Chondrocyte (in vitro differentiated cells): ENCODE measurements at regions not wholly inside any gene's neighbourhood (a gene's known extent, or its start where the extent isn't known, plus 50 kb on each side); places are given as distances from the start of the nearest gene placed in this dataset.

ENCODE experiments used
- DNase-seq: peaks from one replicate; pipeline ENCODE4 v3.0.0; 2021; ENCODE audit warnings: mixed read lengths, low spot score
- H3K27ac Mint-ChIP-seq: one replicate; pipeline ENCODE4 v1.8.0; 2021; ENCODE audit warnings: mild to moderate bottlenecking, moderate library complexity, mixed read lengths; ENCODE audit not compliant: unreplicated experiment
- H3K27me3 Mint-ChIP-seq: 2 replicates; pipeline ENCODE4 v1.8.0; 2021; ENCODE audit warnings: low read depth, mixed read lengths
- H3K36me3 Mint-ChIP-seq: 2 replicates; pipeline ENCODE4 v1.8.0; 2021; ENCODE audit warnings: low read depth, mixed read lengths
- H3K4me1 Mint-ChIP-seq: 2 replicates; pipeline ENCODE4 v1.8.0; 2021; ENCODE audit warnings: low read depth, mild to moderate bottlenecking, mixed read lengths
- H3K4me3 Mint-ChIP-seq: one replicate; pipeline ENCODE4 v1.8.0; 2021; ENCODE audit warnings: mild to moderate bottlenecking, moderate library complexity, mixed read lengths; ENCODE audit not compliant: unreplicated experiment
- H3K9me3 Mint-ChIP-seq: 2 replicates; pipeline ENCODE4 v1.8.0; 2021; ENCODE audit warnings: low read depth, mixed read lengths
- TF ChIP-seq, protein P1 (sequence below): fragments of 200-600 bp; sonication (generic); IDR thresholded peaks from 2 replicates; pipeline ENCODE4 v1.5.0; 2021; ENCODE audit warnings: antibody characterized with exemption, mild to moderate bottlenecking, moderate library complexity

DNA sequence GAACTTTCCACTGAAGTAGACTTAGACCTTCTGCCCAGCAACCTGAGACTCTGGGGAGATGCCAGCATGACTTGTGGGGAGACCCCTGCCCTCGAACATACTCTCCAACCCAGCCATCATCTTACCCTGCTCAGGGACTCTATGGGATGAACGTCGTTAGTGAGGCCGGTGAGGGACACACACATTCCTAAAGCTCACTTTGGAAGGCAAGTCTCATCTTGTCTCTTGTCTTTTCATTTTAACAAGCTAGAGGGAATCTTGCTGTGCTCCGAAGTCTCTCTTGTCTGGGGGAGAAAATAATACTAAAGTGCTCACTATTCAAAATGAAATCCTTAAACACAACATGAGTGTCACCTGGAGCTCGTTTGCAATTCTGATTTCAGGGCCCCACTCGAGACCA lies 239.5 kb upstream of the HES1 start:
- Mint-ChIP-seq H3K27ac (no peak overlapping the region), H3K27me3 (peaks cover 55% of the 10 kb centered on the region), H3K9me3 (peaks cover 3% of the 10 kb centered on the region), H3K4me3 (no peak overlapping the region), H3K4me1 (peaks cover 8% of the 10 kb centered on the region), H3K36me3 (peaks cover 3% of the 10 kb centered on the region)
- TF ChIP-seq, protein P1, sequence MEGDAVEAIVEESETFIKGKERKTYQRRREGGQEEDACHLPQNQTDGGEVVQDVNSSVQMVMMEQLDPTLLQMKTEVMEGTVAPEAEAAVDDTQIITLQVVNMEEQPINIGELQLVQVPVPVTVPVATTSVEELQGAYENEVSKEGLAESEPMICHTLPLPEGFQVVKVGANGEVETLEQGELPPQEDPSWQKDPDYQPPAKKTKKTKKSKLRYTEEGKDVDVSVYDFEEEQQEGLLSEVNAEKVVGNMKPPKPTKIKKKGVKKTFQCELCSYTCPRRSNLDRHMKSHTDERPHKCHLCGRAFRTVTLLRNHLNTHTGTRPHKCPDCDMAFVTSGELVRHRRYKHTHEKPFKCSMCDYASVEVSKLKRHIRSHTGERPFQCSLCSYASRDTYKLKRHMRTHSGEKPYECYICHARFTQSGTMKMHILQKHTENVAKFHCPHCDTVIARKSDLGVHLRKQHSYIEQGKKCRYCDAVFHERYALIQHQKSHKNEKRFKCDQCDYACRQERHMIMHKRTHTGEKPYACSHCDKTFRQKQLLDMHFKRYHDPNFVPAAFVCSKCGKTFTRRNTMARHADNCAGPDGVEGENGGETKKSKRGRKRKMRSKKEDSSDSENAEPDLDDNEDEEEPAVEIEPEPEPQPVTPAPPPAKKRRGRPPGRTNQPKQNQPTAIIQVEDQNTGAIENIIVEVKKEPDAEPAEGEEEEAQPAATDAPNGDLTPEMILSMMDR: no peak
- no peak for DNase-seq

DNA sequence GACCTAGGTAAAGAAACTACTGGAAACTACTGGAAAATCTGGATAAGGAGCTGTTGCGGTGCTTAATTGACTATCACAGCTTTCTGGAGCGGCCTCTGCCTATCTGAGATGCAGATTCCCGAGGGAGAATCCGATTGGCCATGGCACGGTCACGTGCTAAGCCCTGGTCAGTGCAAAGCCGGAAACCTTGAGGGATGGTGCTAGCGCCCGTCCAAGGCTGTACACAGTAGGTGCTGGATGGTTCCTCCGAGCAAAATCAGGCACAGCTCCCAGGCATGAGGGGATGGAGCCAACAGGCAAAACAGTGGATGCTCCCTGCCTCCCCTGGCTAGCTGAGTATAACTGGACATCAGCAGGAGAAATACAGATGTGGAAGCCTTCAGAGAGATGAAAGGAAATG lies 238.7 kb upstream of the HES1 start:
- Mint-ChIP-seq H3K4me3 (no peak overlapping the region), H3K4me1 (peaks cover 8% of the 10 kb centered on the region), H3K27me3 (peaks cover 60% of the 10 kb centered on the region), H3K36me3 (peaks cover 3% of the 10 kb centered on the region), H3K9me3 (peaks cover 3% of the 10 kb centered on the region), H3K27ac (no peak overlapping the region)
- TF ChIP-seq, protein P1: no peak
- DNase-seq: no peak

DNA sequence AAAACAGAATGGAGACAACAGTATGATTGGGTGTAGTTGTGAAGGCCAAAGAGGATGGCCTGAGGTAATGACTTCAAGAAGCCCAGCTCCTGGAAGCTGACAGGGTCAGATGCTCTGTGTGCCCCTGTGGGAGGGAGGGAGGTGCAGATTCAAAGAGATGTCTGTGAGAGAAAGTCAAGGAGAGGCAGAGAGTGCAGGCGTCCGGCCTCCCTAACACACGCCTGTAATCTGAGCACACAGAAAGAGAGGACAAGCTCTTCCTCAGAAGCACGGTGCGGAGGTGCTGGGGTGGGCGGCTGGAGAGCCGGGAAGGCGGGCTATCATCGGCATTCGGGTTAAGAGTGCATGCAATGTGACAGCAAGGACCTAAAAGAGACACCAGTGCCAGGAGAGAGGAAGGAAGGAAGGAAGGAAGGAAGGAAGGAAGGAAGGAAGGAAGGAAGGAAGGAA lies 238.2 kb upstream of the HES1 start:
- no peak for DNase-seq
- TF ChIP-seq, protein P1: no peak
- Mint-ChIP-seq H3K4me3 (no peak overlapping the region), H3K36me3 (peaks cover 3% of the 10 kb centered on the region), H3K27me3 (peaks cover 61% of the 10 kb centered on the region), H3K4me1 (peaks cover 8% of the 10 kb centered on the region), H3K9me3 (peaks cover 3% of the 10 kb centered on the region), H3K27ac (no peak overlapping the region)

DNA sequence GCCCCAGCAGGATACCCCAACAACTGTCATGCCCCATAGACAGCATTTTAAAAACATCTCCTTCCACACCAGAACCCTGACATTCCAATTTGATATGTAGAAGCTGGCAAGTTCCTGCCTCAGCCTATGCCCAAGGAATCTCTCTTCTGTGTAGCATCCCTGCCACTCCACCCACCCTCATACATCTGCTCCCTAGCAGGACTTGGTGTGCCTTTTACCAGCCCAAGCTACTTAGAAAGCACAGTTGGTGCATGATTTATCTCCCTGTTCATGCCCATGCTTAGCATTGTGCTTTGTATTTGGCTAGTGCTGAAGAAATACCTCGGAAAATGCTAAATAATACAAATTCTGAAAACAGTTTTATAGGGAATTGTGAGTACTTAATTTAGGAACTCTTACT lies 236.9 kb upstream of the HES1 start:
- H3K27me3 Mint-ChIP-seq: peaks cover 71% of the 10 kb centered on the region

DNA sequence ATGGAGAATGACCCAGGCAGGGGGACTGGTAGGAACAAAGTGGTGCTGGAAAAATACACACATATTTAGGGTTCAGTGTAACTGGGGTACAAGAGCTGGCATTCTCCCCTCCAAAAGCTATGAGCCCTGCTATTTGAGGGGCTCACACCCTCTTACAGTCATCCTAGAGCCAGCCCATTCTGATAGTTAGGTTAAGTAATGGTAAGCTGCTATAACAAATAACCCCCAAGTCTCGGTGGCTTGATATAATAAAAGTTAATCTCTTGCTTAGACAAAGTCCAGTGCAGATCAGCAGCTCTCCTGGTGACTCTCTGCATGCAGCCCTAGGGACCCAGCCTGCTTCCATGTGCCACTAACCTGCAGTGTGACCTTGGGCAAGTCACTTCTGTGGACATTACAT lies 234.9 kb upstream of the HES1 start:
- H3K36me3 Mint-ChIP-seq: peaks cover 3% of the 10 kb centered on the region
- peaks cover 8% of the 10 kb centered on the region for H3K4me1 Mint-ChIP-seq
- H3K27ac Mint-ChIP-seq: no peak overlapping the region
- DNase-seq: no peak
- H3K9me3 Mint-ChIP-seq: peaks cover 3% of the 10 kb centered on the region
- peaks cover 67% of the 10 kb centered on the region for H3K27me3 Mint-ChIP-seq
- TF ChIP-seq, protein P1: no peak
- no peak overlapping the region for H3K4me3 Mint-ChIP-seq

More for the DNA sequence above, 236.9 kb upstream of the HES1 start:
- DNase-seq: no peak
- H3K4me3 Mint-ChIP-seq: no peak overlapping the region
- H3K9me3 Mint-ChIP-seq: peaks cover 3% of the 10 kb centered on the region
- TF ChIP-seq, protein P1: no peak
- peaks cover 7% of the 10 kb centered on the region for H3K4me1 Mint-ChIP-seq
- peaks cover 3% of the 10 kb centered on the region for H3K36me3 Mint-ChIP-seq
- no peak overlapping the region for H3K27ac Mint-ChIP-seq
